NB4 (cell line): ENCODE measurements at regions not wholly inside any gene's neighbourhood (a gene's known extent, or its start where the extent isn't known, plus 50 kb on each side); places are given as distances from the start of the nearest gene placed in this dataset.
A peak's percentile ranks its signal among the peaks of the same experiment; 100 is the strongest.
"Not testable (repeated sequence)": the region's sequence is repeated elsewhere in the genome, so short reads cannot be mapped to it uniquely, and the experiment has no call there.

Experiments used
- DNase-seq: peaks from one replicate; pipeline ENCODE4 v3.0.0; 2010; ENCODE audit warnings: low read depth
- H3K4me3 ChIP-seq: one replicate; pipeline ENCODE4 v1.5.1; 2011; ENCODE audit warnings: mild to moderate bottlenecking, low read depth, low read length, moderate library complexity
- CTCF ChIP-seq: IDR thresholded peaks from one replicate; pipeline ENCODE4 v1.5.1; 2012; ENCODE audit warnings: low read depth, low read length
- MAX ChIP-seq: IDR thresholded peaks from 2 replicates; pipeline ENCODE4 v1.6.1; 2011; ENCODE audit warnings: low read depth, low read length
- MYC ChIP-seq: IDR thresholded peaks from 2 replicates; pipeline ENCODE4 v1.6.1; 2011; ENCODE audit warnings: low read depth, low read length
- POLR2A ChIP-seq: IDR thresholded peaks from 2 replicates; pipeline ENCODE4 v1.6.1; 2011; ENCODE audit warnings: mild to moderate bottlenecking; ENCODE audit not compliant: insufficient read length; ENCODE audit errors: extremely low read depth

GRCh38 chr1:166410083-166410385 is 243.2 kb upstream of the FAM78B start:
- no peak overlapping the region for H3K4me3 ChIP-seq
- TF ChIP-seq POLR2A: no peak
- no peak for TF ChIP-seq MYC
- TF ChIP-seq MAX: no peak
- TF ChIP-seq CTCF: no peak
- DNase-seq: no peak

- DNase-seq, H3K4me3 ChIP-seq: not testable (repeated sequence)
These were observed 250.0 kb upstream of the FAM78B start for GRCh38 chr1:166416831-166417230.

- TF ChIP-seq MAX (no peak), POLR2A (no peak), MYC (no peak), CTCF (no peak)
- no peak for DNase-seq
- no peak overlapping the region for H3K4me3 ChIP-seq
These were observed 251.6 kb upstream of the FAM78B start for GRCh38 chr1:166418344-166418933.

- not testable (repeated sequence) for H3K4me3 ChIP-seq, DNase-seq
These were observed 255.8 kb upstream of the FAM78B start for GRCh38 chr1:166422586-166422985.

GRCh38 chr1:166432655-166433054 is 265.9 kb upstream of the FAM78B start:
- TF ChIP-seq CTCF: no peak
- TF ChIP-seq POLR2A: no peak
- no peak for TF ChIP-seq MAX
- TF ChIP-seq MYC: no peak
- no peak overlapping the region for H3K4me3 ChIP-seq
- DNase-seq: peak; percentile 17

GRCh38 chr1:166433404-166434304 is 266.9 kb upstream of the FAM78B start:
- not testable (repeated sequence) for H3K4me3 ChIP-seq
- peak; percentile 38 for DNase-seq

- TF ChIP-seq MAX (no peak), POLR2A (no peak), MYC (no peak), CTCF (no peak)
- H3K4me3 ChIP-seq: no peak overlapping the region
- no peak for DNase-seq
These were observed 290.9 kb upstream of the FAM78B start for GRCh38 chr1:166457700-166458099.
